LHCN-M2 (cell line): ENCODE measurements at regions not wholly inside any gene's neighbourhood (a gene's known extent, or its start where the extent isn't known, plus 50 kb on each side); places are given as distances from the start of the nearest gene placed in this dataset.

Experiments used
- DNase-seq: peaks from one replicate; pipeline ENCODE4 v3.0.0-alpha.2; 2012; ENCODE audit warnings: low read depth

DNA sequence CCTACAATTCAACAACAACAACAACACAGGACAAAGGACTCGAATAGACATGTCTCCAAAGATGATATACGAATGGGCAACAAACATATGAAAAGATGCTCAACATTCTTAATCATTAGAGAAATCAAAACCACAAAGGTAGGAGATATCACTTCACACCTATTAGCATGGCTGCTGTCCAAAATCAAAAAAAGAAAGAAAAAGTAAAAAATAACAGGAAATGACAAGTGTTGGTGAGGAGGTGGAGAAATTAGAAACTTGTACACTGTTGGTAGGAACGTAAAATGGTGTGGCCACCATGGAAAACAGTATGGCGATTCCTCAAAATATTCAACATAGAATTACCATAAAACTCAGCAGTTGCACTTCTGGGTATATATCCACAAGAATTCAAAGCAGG, 312.3 kb upstream of the STT3B start:
- no peak for DNase-seq

DNA sequence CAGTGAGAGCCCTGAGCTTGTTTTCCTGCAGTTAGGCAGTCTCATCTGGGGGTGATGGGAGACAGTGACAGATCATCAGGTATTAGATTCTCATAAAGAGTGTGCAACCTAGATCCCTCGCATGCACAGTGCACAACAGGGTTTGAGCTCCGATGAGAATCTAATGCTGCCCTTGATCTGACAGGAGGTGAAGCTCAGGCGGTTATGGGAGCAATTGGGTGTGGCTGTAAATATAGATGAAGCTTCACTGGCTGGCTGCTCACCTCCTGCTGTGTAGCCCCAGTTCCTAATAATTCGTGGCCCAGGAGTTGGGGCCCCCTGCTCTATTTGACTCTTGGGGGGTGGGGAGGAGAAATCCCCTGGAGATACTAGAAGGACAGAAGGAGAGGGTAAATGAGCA, 309.4 kb upstream of the STT3B start:
- DNase-seq = no peak

DNA sequence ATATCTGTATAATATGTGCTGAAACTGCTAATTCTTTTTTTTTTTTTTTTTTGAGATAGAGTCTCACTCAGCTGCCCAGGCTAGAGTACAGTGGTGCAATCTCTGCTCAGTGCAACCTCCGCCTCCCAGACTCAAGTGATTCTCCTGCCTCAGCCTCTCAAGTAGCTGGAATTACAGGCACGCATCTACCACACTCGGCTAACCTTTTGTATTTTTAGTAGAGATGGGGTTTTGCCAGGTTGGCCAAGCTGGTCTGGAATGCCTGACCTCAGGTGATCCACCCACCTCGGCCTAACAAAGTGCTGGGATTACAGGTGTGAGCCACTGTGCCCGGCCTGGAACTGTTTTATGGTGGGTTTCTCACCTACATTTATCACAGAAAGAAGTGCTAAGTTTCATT, 307.8 kb upstream of the STT3B start:
- no peak for DNase-seq

DNA sequence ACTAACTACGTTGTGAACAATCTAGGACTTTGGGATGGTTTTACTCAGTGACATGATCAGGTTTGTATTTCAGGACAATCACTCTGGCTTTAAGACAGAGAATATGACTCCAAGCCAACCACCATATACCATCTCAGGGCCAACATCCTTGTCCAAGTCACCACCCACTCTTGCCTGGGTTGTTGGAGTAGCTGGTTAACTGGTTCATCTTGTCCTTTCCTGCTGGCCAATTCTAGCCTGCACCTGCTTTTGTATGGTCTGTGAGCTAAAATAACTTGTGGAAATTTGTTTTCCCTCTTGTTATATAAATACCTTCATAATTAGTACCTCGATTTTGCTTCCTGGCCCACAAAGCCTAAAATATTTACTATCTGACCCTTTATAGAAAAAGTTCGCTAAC, 306.8 kb upstream of the STT3B start:
- no peak for DNase-seq

DNA sequence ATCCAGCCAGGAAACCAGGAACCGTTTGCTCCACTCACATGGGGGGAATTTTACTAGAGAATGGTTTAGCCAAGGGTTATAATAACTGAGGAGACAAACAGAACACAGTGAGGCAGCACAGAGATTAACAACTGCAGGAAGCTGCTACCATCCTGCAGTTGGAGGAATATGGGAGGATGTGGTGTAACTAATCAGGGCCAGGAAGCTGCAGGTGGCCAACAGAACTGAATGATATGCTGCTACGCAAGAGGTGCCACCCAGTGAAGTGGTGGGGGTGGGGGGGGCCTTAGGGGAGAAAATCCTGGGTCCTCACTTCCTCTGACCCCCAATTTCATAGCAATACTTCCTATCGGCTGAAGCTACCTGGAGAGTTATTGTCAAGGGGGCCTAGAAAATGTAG, 306.4 kb upstream of the STT3B start:
- DNase-seq = no peak

DNA sequence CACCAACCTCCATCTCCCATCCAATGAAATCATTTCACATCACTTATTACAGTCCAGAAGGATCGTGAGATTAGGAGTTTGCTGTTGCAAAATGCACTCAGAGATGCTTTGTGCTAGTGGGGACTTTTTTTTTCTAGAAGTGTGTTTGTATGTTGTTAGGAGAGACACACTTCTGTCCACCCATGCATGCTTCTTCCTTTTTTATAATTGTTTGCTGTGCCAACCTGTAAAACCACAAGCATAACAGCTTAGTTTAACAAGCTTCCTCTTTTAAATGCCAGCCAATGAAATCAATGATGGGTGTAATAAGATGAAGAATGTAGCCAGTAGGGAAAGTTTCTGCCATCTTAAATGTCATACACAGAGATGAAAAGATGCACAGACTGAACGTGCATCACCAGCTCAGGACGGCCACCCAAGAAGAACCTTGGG, 305.6 kb upstream of the STT3B start:
- no peak for DNase-seq

DNA sequence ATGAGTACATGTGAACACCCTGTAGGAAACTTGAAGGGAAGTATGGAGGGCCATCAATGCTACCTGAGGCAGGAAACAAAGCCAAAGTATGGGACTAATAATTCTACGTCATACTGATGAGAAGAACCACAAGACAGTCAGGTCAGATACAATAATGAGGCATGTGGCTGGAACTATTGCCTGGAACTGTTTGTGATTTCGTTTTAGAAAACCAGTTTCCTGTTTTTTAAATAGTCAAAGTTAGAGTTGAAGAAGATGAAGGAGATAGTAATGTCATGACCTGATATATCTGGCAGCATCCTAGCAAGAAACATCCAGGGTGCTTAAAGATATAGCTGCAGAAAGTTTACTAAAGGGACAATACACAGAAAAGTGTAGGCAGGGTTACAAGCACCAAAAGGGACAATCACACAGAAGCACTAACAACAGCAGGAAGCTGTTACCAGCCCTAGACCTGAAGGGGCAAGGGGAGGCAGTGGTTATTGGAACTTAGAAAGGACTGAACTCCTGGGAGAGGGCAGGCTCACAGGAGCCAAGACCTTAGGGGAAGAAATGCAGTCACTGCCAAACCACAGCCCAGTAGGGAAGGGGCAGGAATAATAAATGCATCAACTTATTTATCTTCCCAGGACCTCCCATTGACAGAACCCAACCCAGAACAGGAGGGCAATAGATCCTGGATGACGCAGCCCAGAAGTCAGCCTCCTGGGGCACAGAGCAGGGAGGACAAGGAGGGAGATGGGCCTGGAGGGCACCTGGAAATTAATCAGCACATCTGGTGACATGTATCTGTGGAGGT, 302.1 kb upstream of the STT3B start:
- DNase-seq = no peak

DNA sequence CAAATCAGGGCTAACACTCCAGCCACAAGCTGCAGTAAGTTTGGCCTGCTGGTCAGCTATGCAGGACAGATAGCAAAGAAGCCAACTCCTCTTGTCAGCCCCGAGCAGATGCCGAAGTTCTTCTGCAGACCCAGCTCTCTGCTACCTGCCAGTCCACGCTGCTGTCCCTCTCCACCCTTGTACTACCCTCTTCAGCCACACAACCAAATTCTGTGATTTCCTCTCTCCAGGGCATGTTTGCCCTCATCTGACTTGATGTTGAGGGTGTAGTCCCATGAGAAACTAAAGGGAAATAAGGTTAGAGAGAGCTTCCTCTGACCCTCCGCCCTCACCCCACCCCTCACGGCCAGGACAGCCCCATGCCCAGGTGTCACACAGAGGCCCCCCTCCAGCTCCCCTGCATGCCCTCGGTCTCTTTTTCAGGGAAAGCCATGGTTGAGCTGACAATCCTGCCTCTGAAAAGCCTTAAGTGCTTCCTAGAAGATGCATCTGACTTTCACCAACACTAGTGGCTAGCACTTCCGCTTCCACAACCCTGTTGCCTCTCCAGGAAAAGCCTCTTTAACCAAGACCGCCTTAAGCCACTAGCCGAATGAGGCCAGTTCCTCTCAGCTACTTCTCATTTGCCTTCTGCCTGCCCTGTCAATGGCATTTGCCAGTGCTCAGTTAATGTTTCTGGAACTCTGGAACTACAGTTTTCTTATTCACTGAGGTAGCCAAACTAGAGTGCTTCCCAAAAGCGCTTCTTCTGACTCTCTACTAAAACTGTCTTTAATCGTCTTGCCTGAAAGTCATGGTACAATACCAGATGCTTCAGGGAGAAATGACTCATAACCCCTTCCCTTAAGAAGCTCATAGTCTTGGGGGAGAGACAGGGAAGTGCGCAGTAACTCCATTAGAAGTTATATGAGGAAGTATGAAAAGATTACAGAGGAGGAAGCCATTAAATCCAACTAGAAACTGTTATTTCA, 300.4 kb upstream of the STT3B start:
- DNase-seq = peak; percentile 29

DNA sequence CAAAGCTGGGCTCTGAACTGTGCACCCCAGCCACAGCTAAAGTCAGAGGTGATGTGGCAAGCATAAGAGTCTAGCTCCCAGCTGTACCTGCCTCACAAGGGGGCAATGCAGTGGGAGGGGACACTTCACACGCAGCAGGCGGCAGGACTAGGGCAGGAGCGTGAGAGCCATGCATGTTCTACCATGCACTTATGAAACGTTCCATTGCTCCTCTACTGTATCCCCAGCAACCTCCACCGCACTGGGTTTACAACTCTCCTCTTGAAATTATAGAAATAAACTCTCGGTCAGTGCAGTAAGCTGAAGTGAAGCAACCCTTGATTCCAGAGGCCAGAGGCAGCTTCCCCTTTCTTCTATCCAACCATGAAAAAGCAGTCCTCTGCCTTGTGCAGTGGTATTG, 298.6 kb upstream of the STT3B start:
- DNase-seq = no peak

DNA sequence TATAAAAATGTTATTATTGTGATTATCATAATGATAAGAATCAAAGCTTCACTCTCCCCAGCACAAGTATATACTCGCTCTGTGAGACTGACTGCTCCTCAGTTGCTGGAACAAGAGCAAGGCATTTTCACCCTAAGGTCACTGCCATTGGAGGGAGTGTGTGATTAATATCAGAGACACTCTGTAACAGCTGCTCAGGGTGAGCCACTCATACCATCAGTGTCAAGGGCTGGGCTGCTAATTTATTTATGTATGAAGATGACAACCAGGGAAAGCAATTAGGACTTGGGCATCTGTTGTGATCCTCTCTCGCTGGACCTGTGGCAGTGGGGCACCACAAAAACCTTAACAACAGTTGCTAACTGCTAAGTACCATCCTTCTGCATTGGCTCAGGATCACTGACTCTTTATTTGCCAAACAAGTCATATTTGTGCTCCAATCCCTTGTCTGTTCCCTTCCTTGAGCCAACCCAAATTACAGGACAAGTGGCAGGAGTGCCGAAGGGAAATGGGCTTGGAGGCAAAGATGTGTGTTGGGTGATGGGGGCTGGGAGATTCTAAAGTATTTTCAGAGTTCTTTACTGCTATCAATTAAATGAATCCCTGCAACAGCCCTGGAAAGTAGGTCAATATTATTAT, 297.5 kb upstream of the STT3B start:
- peak; percentile 96 for DNase-seq

DNA sequence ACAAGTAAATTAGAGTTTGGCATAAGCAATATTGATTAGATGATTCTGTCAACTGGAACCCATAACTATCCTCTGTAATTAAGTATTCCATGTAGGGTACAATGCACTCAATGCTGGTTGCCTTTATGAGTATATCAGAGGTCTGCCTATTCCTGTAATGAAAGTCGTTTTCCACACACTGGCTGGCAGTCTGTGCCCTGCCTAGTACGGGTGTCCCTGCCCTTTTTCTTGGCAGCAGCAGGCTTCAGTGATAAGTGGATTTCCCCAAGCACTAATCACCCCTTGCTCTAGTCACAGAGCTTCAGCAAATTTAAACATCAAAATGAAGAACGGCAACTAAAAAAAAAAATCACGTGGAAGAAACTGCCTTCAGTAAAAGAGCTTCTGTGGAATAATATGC, 294.8 kb upstream of the STT3B start:
- DNase-seq = no peak

DNA sequence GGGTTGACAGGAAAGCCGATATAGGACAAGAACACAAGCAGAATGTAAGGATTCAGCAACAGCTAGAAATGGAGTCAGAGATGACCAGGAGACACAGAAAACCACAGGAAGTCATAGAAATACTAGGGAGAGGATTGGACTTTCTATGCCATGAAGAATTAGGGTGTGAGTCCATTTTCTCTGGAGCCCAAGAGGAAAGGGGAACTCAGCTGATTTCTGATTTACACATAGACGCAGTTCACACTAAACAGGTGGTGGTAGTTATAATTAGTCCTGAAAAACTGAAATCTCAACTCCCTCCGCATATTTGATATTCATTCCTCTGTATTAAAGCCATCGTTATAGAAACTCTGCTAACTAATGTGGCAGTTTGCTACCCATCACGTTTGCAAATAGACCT, 292.7 kb upstream of the STT3B start:
- DNase-seq = no peak

DNA sequence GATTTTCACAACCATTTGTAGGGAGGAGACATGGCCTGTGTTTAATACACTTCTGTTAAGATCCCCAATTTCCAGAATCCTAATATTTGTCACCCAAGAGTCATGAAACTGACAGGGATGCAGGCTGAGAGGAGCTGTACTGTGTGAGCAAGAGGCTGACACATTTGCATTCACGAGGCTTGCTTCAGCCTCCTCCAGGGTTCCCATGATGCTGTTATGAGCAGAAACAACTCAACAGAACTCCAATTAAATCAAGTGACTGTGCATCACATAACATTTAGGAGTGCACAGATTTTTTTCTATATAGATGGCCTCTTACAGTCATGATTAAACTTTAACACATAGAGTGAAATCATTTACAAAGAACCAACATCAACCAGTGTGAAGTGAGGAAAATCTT, 292.3 kb upstream of the STT3B start:
- no peak for DNase-seq

DNA sequence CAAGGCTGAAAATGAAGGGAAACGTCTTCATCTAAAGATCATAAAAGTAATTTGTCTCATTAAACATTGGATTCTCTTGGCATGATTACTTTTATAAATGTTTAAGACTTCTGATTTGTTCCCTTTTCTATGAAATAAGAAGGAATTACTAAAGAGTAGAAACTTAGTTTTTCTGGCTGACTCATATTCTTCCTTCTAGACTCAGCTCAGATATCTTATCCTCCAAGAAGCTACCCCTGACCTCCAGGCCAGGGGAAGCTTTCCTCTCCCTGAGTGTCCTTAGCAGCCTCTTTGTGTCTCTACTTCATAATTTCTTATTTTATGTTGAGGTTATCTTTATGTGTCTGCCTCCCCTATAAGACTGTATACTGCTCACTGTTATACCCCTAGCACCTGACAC, 291.9 kb upstream of the STT3B start:
- DNase-seq = no peak

DNA sequence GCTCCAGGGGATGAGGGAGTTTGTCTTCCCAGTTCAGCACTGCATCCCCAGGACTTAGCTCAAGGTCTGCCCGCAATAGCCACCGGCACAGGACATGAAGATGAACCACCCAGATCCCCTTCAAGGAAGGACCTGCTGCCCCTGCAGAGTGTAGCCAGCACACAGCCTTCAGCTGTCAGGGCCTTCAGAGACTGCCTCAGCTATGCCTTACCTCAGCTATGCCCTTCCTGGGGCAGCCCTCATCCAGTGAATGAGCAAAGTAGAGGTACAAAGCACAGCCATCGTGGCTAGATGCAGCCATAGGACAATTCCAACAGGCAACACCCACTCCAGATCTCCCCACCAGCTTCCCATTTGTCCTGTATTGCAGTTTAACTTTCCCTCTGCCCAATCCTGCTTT, 291.2 kb upstream of the STT3B start:
- DNase-seq = no peak

DNA sequence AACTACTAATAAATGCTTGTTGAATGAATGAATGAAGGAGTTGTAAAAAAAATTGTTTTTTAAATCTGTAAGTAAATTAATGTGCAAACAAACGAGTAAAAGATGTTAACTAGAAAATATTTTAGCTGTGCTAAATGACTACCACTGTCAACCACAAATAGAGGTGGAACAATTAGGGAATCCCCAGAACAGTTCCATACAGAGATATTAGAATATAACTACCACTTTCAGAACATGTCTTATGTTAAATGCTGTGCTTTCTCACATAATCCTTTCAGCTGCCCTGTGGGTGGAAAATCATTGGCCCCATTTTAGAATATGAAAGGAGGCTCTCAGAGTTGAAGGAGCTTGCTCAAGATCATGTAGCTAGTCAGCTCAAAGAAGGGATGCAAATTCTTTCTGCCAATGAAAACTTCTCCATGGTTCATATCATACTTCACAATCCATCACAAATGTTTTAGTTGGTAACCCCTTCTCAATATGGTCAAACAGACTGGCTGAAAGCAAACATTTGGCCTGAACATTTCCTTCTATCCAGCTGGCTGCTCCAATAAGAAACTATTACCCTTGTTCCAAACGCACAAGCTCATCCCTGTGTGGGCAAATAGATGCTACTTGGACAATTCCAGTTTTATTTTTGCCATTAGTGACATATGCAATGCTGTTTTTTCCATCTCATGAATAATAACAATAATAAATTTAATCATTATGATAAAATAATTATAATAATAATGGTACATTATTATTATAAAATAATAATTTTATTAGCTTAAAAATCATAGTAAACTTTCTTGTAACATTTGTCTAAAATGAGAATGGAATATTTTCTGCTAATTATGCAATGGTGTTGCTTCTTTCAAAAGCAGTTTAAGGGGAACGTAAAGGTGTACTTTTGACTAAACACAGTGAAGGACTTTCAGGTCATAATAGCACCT, 290.4 kb upstream of the STT3B start:
- DNase-seq = no peak

DNA sequence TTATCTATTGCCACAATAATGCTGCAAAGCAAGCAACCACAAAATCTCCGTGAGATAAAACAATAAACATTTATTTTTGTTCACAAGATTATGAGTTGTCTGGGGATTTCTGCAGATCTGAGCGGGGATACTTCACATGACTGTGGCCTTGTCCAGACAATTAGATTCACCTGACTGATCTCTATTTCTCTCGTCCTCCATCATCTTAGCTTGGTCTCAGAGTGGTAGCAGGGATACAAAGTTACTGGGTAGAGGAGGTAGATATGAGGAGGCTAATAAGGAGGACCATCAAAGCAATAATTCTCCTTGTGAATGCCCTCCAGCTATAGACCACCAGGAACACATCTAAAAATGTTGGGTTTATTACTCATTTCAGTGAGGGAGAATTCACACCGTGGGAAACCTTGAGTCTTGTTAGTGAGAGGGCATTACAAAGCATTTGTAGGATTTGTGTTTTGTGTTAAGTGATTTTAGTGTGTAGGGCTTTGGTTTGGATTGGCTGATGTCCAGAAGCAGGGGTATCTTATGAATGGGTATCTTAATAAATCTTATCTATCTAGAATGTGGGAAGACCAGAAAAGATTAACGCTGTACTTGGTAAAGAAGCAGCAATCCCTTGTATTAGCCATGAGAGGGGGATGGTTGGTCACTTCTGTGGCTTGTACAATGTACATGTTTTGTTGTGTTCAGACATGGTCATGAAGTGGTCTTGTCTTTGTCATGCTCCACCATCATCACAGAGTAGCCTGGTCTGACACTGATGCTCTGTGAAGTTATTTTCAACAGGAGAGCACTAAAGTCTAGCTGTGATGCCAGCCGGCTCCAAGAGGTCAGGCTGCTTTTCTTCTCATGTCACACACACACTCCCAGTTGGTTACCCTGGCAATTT, 287.6 kb upstream of the STT3B start:
- DNase-seq = no peak

DNA sequence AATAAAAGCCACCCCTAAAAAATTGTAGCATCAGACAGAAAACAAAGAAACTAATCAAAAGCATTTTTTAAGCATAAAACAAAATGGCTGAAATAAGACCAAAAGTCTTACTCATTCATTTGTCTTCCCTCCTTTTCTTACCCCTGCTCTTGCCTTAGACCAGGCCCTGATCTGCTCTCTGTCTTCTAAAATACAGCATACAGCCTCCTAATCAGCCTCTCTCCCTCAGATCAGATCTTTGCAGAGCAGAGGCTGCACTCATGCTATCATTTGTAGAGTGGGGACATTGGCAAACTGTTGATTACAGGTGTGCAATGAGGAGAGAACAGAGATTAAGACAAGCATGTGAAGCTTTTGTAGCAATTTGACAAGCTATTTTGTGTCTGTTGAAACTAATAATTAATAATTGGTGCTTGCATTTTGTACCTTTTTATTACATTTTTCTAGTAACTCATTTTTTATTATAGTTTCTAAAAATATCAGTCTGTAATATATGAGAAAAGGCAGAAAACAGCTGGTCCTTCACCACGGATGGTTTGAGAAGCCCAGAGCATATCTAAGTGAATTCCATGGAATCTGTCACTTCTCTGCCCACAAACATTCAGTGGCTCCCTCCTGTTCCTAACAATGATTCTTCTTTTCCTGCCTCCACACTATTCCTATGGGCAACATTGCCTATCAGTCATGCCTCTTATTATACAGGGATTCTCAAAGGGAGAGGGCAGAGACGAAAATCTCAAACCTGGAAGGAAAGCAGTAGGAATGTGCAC, 286.2 kb upstream of the STT3B start:
- peak; percentile 23 for DNase-seq

DNA sequence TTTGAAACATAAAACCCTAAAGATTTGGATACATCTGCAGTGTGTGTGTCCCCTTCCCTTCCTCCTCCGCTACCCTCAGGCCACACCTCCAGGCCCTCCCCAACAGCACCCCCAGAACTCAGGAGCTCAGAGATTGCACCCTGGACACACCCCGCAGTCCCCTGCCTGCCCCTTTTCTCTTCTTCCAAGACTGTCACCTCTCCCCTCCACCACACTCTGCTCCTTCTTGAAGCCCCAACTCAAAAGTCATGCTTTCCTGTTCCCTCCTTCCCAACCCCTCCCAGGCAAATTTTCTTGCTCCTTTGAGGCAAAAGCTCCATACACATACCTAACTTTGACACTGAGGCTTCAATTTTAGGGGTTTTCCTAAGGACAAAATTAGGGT, 285.7 kb upstream of the STT3B start:
- DNase-seq = no peak
